ENCODE measurements at regions not wholly inside any gene's neighbourhood (a gene's known extent, or its start where the extent isn't known, plus 50 kb on each side); places are given as distances from the start of the nearest gene placed in this dataset.

DNA sequence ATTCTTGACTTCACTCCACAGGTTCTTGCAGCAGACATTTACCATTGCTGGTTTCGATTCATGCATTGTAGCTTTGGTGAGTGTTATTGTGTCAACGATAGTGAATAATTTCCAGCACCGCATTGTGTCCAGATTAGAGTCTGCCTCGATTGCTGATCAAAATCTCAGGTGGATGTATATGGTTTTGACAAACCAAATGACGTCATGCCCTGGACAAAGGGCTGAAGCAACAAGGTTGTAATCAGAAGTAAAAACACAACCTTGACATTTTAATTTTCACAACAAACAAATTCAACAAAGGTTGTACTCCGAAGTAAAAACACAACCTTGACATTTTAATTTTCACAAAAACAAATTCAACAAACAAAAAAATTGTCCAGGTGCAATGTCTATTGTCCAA lies 81.1 kb upstream of the WWC2 start:
- H3K36me3 ChIP-seq (ENCODE audit: control insufficient read depth in 4 of 4, insufficient read depth in 3 of 4, low read depth in 1 of 4, low read length in 3 of 4) = no peaks in the 10 kb centered on the region
- H3K9me3 ChIP-seq (ENCODE audit: control insufficient read depth in 4 of 4, low read length in 3 of 4) = no peaks in the 10 kb centered on the region
- no peak overlapping the region for H3K4me3 ChIP-seq (ENCODE audit: low read depth in 1 of 3, low read length in 3 of 3)
- H3K27ac ChIP-seq (ENCODE audit: low read depth in 1 of 2, low read length in 2 of 2) = no peak overlapping the region
- H3K4me1 ChIP-seq (ENCODE audit: control insufficient read depth in 4 of 4, insufficient read depth in 4 of 4, low read length in 3 of 4) = no peaks in the 10 kb centered on the region
- no peak for DNase-seq (ENCODE audit: low spot score)
- H3K27me3 ChIP-seq (ENCODE audit: control insufficient read depth in 4 of 4, insufficient read depth in 4 of 4, low read length in 3 of 4) = no peaks in the 10 kb centered on the region
- H3K9ac ChIP-seq (ENCODE audit: low read depth in 1 of 2, low read length in 2 of 2) = no peak overlapping the region
- TF ChIP-seq HNF4G (IDR thresholded peaks at IDR 0.05) (no peak), TAF1 (conservative IDR thresholded peaks at IDR 0.05) (no peak), FOXA2 (IDR thresholded peaks at IDR 0.05) (no peak), EGR1 (IDR thresholded peaks at IDR 0.05; ENCODE audit: low read depth in 2 of 2) (no peak), HNF4A (conservative IDR thresholded peaks at IDR 0.05) (no peak), SP1 (IDR thresholded peaks at IDR 0.05) (no peak), RXRA (IDR thresholded peaks at IDR 0.05) (no peak), FOXA1 (IDR thresholded peaks at IDR 0.05) (no peak), NR2F2 (IDR thresholded peaks at IDR 0.05) (no peak)
- TF ChIP-seq, protein P1, sequence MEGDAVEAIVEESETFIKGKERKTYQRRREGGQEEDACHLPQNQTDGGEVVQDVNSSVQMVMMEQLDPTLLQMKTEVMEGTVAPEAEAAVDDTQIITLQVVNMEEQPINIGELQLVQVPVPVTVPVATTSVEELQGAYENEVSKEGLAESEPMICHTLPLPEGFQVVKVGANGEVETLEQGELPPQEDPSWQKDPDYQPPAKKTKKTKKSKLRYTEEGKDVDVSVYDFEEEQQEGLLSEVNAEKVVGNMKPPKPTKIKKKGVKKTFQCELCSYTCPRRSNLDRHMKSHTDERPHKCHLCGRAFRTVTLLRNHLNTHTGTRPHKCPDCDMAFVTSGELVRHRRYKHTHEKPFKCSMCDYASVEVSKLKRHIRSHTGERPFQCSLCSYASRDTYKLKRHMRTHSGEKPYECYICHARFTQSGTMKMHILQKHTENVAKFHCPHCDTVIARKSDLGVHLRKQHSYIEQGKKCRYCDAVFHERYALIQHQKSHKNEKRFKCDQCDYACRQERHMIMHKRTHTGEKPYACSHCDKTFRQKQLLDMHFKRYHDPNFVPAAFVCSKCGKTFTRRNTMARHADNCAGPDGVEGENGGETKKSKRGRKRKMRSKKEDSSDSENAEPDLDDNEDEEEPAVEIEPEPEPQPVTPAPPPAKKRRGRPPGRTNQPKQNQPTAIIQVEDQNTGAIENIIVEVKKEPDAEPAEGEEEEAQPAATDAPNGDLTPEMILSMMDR (IDR thresholded peaks at IDR 0.05; ENCODE audit: low read depth, low read length, missing input control) = no peak
- TF ChIP-seq, protein P2, sequence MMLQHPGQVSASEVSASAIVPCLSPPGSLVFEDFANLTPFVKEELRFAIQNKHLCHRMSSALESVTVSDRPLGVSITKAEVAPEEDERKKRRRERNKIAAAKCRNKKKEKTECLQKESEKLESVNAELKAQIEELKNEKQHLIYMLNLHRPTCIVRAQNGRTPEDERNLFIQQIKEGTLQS (IDR thresholded peaks at IDR 0.05) = no peak
- 85% methylated on average over 6 of the region's 6 CpGs for WGBS

DNA sequence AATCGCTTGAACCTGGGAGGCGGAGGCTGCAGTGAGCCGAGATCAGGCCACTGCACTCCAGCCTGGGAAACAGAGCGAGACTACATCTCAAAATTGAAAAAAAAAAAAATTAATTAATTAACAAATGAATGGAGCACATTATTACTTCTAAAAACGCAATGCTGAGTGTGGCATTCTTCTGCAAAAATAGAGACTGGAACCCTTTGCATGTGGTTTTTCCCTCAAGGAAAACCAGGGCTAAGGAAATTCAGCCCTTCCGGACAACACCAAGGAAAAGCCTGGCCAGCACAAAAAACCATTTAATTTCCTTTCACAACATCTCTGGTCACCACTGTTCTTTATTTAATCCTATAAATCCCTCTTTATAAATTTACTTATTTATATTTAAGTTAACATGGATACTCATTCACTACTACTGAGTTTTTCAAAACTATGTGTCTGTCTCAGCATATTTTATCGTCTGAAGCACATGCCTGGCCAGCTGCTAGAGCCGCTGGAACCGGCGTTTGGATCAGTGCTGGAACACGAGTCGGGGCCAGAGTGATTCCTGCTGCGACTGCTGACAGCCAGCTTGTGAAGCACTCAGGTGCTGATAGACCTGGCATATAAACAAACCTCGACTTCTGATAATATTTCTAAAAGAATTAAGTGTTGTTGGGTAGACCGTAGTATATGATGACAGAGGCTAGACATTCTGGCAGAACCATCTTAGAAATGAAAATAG lies 84.5 kb upstream of the WWC2 start:
- TF ChIP-seq, protein P3, sequence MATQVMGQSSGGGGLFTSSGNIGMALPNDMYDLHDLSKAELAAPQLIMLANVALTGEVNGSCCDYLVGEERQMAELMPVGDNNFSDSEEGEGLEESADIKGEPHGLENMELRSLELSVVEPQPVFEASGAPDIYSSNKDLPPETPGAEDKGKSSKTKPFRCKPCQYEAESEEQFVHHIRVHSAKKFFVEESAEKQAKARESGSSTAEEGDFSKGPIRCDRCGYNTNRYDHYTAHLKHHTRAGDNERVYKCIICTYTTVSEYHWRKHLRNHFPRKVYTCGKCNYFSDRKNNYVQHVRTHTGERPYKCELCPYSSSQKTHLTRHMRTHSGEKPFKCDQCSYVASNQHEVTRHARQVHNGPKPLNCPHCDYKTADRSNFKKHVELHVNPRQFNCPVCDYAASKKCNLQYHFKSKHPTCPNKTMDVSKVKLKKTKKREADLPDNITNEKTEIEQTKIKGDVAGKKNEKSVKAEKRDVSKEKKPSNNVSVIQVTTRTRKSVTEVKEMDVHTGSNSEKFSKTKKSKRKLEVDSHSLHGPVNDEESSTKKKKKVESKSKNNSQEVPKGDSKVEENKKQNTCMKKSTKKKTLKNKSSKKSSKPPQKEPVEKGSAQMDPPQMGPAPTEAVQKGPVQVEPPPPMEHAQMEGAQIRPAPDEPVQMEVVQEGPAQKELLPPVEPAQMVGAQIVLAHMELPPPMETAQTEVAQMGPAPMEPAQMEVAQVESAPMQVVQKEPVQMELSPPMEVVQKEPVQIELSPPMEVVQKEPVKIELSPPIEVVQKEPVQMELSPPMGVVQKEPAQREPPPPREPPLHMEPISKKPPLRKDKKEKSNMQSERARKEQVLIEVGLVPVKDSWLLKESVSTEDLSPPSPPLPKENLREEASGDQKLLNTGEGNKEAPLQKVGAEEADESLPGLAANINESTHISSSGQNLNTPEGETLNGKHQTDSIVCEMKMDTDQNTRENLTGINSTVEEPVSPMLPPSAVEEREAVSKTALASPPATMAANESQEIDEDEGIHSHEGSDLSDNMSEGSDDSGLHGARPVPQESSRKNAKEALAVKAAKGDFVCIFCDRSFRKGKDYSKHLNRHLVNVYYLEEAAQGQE (IDR thresholded peaks at IDR 0.05) = no peak
- TF ChIP-seq FOXA1 (IDR thresholded peaks at IDR 0.05) (no peak), RXRA (IDR thresholded peaks at IDR 0.05) (no peak), SP1 (IDR thresholded peaks at IDR 0.05) (no peak), RAD21 (IDR thresholded peaks at IDR 0.05) (no peak)
- H3K27me3 ChIP-seq (ENCODE audit: control insufficient read depth in 4 of 4, insufficient read depth in 4 of 4, low read length in 3 of 4) = no peaks in the 10 kb centered on the region
- no peaks in the 10 kb centered on the region for H3K9me3 ChIP-seq (ENCODE audit: control insufficient read depth in 4 of 4, low read length in 3 of 4)
- H3K4me1 ChIP-seq (ENCODE audit: control insufficient read depth in 4 of 4, insufficient read depth in 4 of 4, low read length in 3 of 4) = no peaks in the 10 kb centered on the region
- DNase-seq (ENCODE audit: low spot score) = no peak
- WGBS = 82% methylated on average over 15 of the region's 15 CpGs
- H3K36me3 ChIP-seq (ENCODE audit: control insufficient read depth in 4 of 4, insufficient read depth in 3 of 4, low read depth in 1 of 4, low read length in 3 of 4) = no peaks in the 10 kb centered on the region
- H3K4me3 ChIP-seq (ENCODE audit: low read depth in 1 of 3, low read length in 3 of 3) = no peak overlapping the region
- no peak overlapping the region for H3K9ac ChIP-seq (ENCODE audit: low read depth in 1 of 2, low read length in 2 of 2)
- H3K27ac ChIP-seq (ENCODE audit: low read depth in 1 of 2, low read length in 2 of 2) = no peak overlapping the region

DNA sequence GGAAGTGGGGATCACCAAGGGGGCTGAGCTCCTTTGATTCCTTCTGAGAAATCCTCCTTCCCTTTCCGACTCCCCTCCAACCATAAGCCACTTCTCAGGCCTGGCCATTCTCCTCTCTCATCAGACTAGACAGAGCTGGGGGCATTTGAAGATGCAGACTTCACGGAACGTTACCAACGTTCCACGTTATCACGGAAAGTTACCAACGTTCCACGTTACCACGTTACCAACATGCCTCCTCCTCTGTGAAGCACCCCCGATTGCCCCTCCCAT lies 85.4 kb upstream of the WWC2 start:
- H3K4me1 ChIP-seq (ENCODE audit: control insufficient read depth in 4 of 4, insufficient read depth in 4 of 4, low read length in 3 of 4) = no peaks in the 10 kb centered on the region
- no peak for DNase-seq (ENCODE audit: low spot score)
- H3K4me3 ChIP-seq (ENCODE audit: low read depth in 1 of 3, low read length in 3 of 3) = no peak overlapping the region
- WGBS = 87% methylated on average over 10 of the region's 10 CpGs
- no peak for TF ChIP-seq YY1 (IDR thresholded peaks at IDR 0.05)
- no peak for TF ChIP-seq GABPA (IDR thresholded peaks at IDR 0.05 in 1 of 2, conservative IDR thresholded peaks at IDR 0.05 in 1 of 2)
- TF ChIP-seq, protein P4, sequence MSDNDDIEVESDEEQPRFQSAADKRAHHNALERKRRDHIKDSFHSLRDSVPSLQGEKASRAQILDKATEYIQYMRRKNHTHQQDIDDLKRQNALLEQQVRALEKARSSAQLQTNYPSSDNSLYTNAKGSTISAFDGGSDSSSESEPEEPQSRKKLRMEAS (IDR thresholded peaks at IDR 0.05) = no peak
- no peak for TF ChIP-seq RAD21 (IDR thresholded peaks at IDR 0.05)
- TF ChIP-seq, protein P5, sequence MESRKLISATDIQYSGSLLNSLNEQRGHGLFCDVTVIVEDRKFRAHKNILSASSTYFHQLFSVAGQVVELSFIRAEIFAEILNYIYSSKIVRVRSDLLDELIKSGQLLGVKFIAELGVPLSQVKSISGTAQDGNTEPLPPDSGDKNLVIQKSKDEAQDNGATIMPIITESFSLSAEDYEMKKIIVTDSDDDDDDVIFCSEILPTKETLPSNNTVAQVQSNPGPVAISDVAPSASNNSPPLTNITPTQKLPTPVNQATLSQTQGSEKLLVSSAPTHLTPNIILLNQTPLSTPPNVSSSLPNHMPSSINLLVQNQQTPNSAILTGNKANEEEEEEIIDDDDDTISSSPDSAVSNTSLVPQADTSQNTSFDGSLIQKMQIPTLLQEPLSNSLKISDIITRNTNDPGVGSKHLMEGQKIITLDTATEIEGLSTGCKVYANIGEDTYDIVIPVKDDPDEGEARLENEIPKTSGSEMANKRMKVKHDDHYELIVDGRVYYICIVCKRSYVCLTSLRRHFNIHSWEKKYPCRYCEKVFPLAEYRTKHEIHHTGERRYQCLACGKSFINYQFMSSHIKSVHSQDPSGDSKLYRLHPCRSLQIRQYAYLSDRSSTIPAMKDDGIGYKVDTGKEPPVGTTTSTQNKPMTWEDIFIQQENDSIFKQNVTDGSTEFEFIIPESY (IDR thresholded peaks at IDR 0.05) = no peak
- TF ChIP-seq, protein P1 (IDR thresholded peaks at IDR 0.05; ENCODE audit: low read depth, low read length, missing input control) = no peak
- TF ChIP-seq EGR1 (IDR thresholded peaks at IDR 0.05; ENCODE audit: low read depth in 2 of 2) = no peak
- TF ChIP-seq FOXA2 (IDR thresholded peaks at IDR 0.05) = no peak
- no peak for TF ChIP-seq HNF4A (conservative IDR thresholded peaks at IDR 0.05)
- TF ChIP-seq NR2F2 (IDR thresholded peaks at IDR 0.05) = no peak
- no peak for TF ChIP-seq TAF1 (conservative IDR thresholded peaks at IDR 0.05)
- H3K36me3 ChIP-seq (ENCODE audit: control insufficient read depth in 4 of 4, insufficient read depth in 3 of 4, low read depth in 1 of 4, low read length in 3 of 4) = no peaks in the 10 kb centered on the region
- H3K27ac ChIP-seq (ENCODE audit: low read depth in 1 of 2, low read length in 2 of 2) = no peak overlapping the region
- H3K9me3 ChIP-seq (ENCODE audit: control insufficient read depth in 4 of 4, low read length in 3 of 4) = no peaks in the 10 kb centered on the region
- H3K27me3 ChIP-seq (ENCODE audit: control insufficient read depth in 4 of 4, insufficient read depth in 4 of 4, low read length in 3 of 4) = no peaks in the 10 kb centered on the region
- H3K9ac ChIP-seq (ENCODE audit: low read depth in 1 of 2, low read length in 2 of 2) = no peak overlapping the region
